ENCODE measurements at regions not wholly inside any gene's neighbourhood (a gene's known extent, or its start where the extent isn't known, plus 50 kb on each side); places are given as distances from the start of the nearest gene placed in this dataset.
"Not testable (repeated sequence)": the region's sequence is repeated elsewhere in the genome, so short reads cannot be mapped to it uniquely, and the experiment has no call there.

- H3K27me3 ChIP-seq (replicated peaks; ENCODE audit: control insufficient read depth, insufficient read depth, low read length): no peaks in the 10 kb centered on the region
- no peaks in the 10 kb centered on the region for H3K36me3 ChIP-seq (ENCODE audit: control insufficient read depth, insufficient read depth, low read length)
- no peak overlapping the region for H3K4me3 ChIP-seq (replicated peaks; ENCODE audit: low read depth, low read length)
- TF ChIP-seq CTCF (IDR thresholded peaks at IDR 0.05; ENCODE audit: insufficient read depth, low read length, poor library complexity, severe bottlenecking): no peak
- no peak for DNase-seq (ENCODE audit: extremely low read depth, insufficient read length)
These were observed 108.2 kb upstream of the LOC128125822 start for GRCh38 chr6:63464060-63464459.

DNA sequence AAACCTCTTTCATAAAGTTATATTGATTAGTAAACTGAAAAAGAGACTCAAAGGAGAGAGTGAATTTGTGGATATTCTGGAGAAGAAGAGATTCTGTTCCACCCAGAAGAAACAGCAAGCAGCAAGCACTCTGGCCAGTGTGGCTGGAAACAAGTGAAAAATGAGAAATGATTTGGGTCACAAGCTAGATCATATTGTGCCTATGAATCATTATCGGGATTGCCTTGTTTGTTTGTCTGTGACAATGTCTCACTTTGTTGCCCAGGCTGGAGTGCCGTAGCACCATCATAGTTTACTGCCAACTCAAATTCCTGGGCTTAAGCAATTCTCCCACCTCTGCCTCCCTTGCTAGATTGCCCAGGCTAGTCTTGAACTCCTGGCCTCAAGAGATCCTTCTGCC, 106.5 kb upstream of the LOC128125822 start:
- no peaks in the 10 kb centered on the region for H3K36me3 ChIP-seq (ENCODE audit: control insufficient read depth, insufficient read depth, low read length)
- TF ChIP-seq CTCF (IDR thresholded peaks at IDR 0.05; ENCODE audit: insufficient read depth, low read length, poor library complexity, severe bottlenecking): no peak
- H3K27me3 ChIP-seq (replicated peaks; ENCODE audit: control insufficient read depth, insufficient read depth, low read length): no peaks in the 10 kb centered on the region
- no peak for DNase-seq (ENCODE audit: extremely low read depth, insufficient read length)
- no peak overlapping the region for H3K4me3 ChIP-seq (replicated peaks; ENCODE audit: low read depth, low read length)

GRCh38 chr6:63466242-63466733, 106.0 kb upstream of the LOC128125822 start:
- Histone ChIP-seq H3K27me3 (replicated peaks; ENCODE audit: control insufficient read depth, insufficient read depth, low read length) (no peaks in the 10 kb centered on the region), H3K4me3 (replicated peaks; ENCODE audit: low read depth, low read length) (no peak overlapping the region), H3K36me3 (ENCODE audit: control insufficient read depth, insufficient read depth, low read length) (no peaks in the 10 kb centered on the region)
- TF ChIP-seq CTCF (IDR thresholded peaks at IDR 0.05; ENCODE audit: insufficient read depth, low read length, poor library complexity, severe bottlenecking): no peak
- no peak for DNase-seq (ENCODE audit: extremely low read depth, insufficient read length)

GRCh38 chr6:63467247-63467954, 104.9 kb upstream of the LOC128125822 start:
- H3K27me3 ChIP-seq (replicated peaks; ENCODE audit: control insufficient read depth, insufficient read depth, low read length): no peaks in the 10 kb centered on the region
- no peaks in the 10 kb centered on the region for H3K36me3 ChIP-seq (ENCODE audit: control insufficient read depth, insufficient read depth, low read length)
- DNase-seq (ENCODE audit: extremely low read depth, insufficient read length): no peak
- no peak for TF ChIP-seq CTCF (IDR thresholded peaks at IDR 0.05; ENCODE audit: insufficient read depth, low read length, poor library complexity, severe bottlenecking)
- H3K4me3 ChIP-seq (replicated peaks; ENCODE audit: low read depth, low read length): no peak overlapping the region

- not testable (repeated sequence) for DNase-seq (ENCODE audit: extremely low read depth, insufficient read length); H3K4me3 ChIP-seq (replicated peaks; ENCODE audit: low read depth, low read length); H3K36me3 ChIP-seq (ENCODE audit: control insufficient read depth, insufficient read depth, low read length); H3K27me3 ChIP-seq (replicated peaks; ENCODE audit: control insufficient read depth, insufficient read depth, low read length)
These were observed 101.1 kb upstream of the LOC128125822 start for GRCh38 chr6:63471145-63471544.

- no peak for DNase-seq (ENCODE audit: extremely low read depth, insufficient read length)
- H3K4me3 ChIP-seq (replicated peaks; ENCODE audit: low read depth, low read length): no peak overlapping the region
- H3K36me3 ChIP-seq (ENCODE audit: control insufficient read depth, insufficient read depth, low read length): no peaks in the 10 kb centered on the region
- TF ChIP-seq CTCF (IDR thresholded peaks at IDR 0.05; ENCODE audit: insufficient read depth, low read length, poor library complexity, severe bottlenecking): no peak
- H3K27me3 ChIP-seq (replicated peaks; ENCODE audit: control insufficient read depth, insufficient read depth, low read length): no peaks in the 10 kb centered on the region
These were observed 100.6 kb upstream of the LOC128125822 start for GRCh38 chr6:63471654-63472053.
